NCI-H345 treated with DMSO at 0.1 percent for 48 hours (cell line): ENCODE measurements at regions not wholly inside any gene's neighbourhood (a gene's known extent, or its start where the extent isn't known, plus 50 kb on each side); places are given as distances from the start of the nearest gene placed in this dataset.

Experiments
- DNase-seq: peaks from one replicate; lab custom pipeline; 2025; ENCODE audit not compliant: unreplicated experiment; lab: John Stamatoyannopoulos, UW

DNA sequence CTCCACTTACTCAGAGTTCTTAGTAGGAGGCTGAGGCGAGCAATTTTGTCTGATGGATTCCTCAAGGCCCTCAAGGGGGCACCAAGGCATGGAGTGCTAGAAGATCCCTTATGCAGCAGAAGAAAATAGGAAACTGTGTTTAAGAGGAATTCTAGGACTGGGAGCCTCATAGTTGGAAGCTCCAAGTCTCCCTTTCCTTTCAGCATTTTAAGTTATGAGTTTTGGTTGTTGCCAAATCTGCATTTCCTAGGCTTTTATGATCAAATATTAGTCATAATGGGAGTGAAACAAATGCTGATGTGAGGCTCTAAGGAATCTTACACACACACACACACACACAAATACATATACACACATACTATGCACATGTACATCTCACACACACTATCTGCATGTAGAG is 714.0 kb downstream of the UTRN start:
- no peak for DNase-seq

DNA sequence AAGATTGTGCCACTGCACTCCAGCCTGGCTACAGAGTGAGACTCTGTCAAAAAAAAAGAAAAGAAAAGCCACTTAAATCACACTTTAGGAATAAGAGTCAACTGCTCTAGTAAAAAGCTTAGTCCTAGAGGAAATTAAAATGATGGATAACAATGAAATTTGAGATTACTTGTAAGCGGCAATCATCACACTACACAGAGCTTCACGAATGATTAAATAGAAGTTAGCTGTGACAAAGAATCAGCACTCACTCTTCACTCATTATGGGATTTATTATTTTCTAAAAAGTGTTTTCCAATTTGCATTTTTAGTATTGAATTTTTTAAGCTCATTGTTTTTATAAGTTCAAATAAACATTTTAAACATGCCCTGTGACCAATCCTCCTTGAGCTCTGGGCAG is 718.0 kb downstream of the UTRN start:
- DNase-seq, result no peak

GRCh38 chr6:145006914-145007313 is 721.8 kb downstream of the UTRN start:
- DNase-seq, result no peak

DNA sequence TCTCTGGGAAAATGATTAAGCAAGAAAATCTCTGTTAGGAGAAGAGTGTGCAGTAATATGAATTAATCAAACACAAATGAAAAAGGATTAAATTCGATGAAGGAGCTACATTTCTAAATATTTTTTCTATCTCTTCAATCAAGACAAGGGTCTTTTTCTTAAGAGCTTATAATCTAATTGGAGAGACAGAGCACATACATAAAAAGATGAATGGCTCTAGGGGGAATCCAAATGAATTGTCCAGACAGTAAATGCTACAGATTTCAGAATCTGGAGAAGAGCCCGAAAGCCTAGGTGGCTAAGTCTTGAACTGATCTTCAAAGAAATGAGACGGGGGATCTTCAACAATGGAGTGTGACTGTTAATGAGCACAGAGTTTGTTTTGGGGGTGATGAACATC is 723.6 kb downstream of the UTRN start:
- DNase-seq, result no peak

DNA sequence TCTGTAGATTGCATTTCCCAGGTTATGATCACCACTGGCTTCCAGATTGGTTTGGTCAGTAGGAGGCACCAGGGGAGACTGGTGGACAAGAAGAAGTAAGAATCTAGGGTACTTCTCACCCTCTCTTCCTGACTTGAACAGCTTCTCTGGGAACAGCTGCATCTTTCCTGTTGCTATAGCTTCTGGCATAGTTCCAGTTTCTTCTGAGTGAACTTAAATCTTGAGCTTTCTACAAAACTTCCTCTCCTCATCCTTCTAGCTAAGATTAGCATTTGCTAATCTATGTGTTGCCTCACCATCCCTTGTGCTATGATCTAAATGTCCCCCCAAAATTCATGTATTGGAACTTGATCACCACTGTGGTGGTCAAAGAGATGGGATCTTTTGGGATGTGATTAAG is 724.6 kb downstream of the UTRN start:
- no peak for DNase-seq

- no peak for DNase-seq
Measured at GRCh38 chr6:145012039-145012662, 723.2 kb downstream of the EPM2A start.

- DNase-seq, result no peak
Measured at GRCh38 chr6:145015739-145016558, 719.4 kb downstream of the EPM2A start.

DNA sequence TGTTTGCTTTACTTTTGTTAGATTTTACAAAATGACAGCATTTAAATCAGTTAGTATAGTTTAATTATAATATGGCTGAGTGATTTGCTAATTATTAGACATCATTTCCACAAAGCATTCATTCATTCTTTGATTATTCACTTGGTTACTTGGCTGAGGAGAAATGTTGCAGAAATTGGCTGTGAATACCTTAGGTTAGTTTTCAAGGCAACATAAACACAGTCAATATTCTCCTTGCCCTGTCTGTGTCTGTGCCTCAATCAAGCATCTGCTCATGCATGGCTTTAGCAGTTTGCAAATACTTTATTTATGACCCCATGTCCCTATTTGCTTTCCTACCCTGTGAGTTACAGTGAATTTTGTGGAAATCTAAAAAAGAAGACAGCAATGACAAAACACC is 718.3 kb downstream of the EPM2A start:
- DNase-seq, result no peak

GRCh38 chr6:145017516-145017915 is 717.8 kb downstream of the EPM2A start:
- DNase-seq, result no peak

DNA sequence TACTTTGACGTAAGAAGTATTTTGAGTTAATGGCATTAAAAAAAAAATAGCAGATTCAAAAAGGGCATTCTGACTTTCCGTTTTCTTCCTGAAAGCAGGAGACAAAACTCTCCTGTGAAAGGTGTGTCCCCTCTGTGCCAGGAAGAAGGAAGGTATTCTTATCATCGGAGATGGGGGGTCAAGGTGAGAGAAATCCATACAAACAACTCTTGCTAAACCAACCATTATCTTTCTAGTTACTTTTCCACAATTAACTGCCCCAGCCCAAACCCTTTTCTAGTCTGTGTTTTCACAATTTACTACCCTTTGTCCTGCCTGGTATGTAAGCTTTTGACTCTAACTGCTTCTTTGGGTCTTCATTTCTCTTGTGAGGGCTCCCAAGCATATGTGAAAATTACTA is 717.3 kb downstream of the EPM2A start:
- no peak for DNase-seq

DNA sequence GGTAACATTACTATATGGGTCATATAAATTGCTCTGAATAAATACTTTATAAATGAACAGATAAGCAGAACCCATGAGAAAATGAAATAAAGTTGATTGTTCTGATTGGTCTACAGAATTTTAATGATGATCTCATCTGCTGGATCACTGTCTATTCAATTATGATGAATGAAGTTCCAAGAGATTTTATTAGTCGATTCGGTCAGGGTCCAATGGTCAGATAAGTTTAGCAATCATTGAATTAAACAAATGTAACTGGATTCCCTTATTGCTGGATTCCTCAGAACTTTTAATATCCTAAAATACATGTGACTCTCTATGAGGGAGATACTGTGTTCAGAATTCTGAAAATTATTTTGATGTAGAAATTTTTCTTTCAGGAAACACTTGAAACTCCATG is 715.2 kb downstream of the EPM2A start:
- DNase-seq, result no peak

DNA sequence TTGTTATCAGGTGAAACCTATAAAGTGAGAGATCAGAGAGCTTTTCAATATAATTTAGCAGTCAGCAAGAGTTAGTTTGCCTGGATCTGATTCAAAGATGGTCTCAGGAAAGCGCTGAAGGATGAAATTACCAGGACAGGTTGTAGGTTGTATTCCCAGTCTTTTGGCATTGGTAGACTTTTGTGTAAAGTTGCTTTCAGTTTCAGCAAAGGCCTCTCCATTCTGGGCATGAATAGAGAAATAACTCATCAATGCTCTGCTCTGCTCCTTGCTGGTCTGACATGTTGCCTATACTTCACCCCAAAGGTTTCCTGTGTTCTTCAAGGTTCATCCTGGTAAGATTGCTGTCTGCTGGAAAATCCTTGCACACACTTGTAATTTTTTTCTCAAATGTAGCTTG is 714.8 kb downstream of the EPM2A start:
- DNase-seq, result no peak

- DNase-seq, result no peak
Measured at GRCh38 chr6:145022199-145022796, 713.0 kb downstream of the EPM2A start.

DNA sequence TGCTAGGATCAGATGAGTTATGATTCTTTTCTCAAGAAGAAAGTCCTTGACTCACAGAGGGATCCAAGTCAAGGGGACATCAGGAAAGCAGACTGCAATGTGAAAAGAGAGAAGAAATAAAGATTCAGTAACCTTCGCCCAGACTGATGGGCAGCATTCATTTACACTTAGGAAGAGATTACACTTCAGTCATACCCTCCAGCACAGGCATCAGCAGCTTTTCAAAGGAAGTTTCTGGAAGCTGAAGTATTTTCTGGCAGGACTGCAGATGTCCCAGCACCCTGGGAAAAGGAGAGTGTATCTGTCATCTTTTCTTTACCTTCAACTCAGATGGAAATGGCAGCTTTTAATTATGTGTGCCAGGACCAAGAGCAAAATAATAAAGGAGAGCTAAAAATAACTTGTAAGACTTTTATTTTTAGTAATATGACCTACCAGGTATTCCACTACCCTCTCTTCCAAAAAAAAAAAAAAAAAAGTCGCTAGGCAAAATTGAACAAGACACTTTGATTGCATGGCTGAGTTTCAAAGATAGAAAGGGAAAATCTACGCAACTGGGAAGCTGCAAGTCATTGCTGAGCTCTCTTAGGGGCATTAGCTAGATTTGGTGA is 712.1 kb downstream of the EPM2A start:
- no peak for DNase-seq

DNA sequence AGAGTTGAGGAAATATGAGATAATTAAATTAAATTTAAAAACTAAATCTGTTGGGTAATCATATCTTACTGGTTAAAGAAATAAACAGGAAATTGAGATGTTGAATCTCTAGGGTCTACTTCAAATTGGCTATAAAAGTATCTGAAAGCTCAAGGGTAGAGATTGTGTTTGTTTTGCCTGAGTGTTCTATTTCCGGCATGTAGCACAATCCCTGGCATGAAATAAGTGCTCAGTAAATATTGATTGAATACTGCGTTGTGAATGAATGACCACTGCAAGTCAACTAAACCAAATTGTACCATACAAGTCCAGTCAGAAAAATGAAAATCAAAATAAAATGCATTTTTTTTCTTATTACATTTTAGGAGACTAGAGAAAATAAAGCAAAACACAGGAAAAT is 709.8 kb downstream of the EPM2A start:
- peak; percentile 29 for DNase-seq

DNA sequence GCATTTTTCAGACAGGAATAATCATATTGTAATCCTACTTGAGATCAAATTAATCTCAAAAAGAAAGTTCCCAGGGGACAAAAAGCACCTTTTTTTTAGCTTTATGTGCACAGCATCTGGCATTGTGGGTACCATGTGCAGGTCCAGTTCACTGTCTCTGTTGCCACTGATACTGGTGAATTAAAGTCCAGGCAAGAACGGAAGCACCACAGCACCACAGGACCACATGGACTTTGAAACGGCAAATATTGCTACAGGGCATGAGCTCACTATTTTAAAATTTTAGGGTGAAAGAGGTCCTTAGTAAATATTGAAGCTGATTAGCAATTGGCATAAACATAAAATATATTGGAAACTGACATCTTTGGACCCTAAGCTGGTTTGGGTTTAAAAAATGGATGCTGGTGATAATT is 709.0 kb downstream of the EPM2A start:
- no peak for DNase-seq

DNA sequence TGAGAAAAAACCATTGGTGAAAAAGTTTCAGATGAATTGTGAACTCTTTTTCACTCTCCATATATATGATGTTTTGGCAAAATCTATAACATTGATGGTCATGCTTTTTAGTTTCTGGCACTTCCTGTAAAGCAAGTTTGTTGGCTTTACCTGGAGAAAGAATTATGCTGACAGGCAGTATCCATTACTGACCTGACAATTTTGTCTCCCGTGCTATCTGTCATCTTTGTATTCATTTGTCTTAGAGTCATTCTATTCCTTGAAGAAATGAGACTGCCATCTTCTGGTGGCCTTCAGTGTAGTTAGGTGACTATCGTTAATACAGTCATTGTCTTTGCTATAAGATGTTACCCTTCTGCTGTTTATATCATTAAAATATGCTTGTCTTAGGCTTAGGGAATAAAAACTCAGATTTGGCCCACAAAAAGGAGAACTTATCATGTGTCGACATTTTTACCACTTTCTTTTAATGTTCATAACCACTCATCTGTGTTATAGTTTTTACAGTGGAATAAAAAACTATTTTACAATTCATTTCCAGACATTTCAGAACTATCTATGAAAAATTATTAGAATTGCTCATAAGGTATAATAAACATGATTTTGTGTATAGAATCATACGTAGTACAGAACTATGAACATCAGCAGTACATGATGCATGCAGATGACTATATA is 707.0 kb downstream of the EPM2A start:
- no peak for DNase-seq

DNA sequence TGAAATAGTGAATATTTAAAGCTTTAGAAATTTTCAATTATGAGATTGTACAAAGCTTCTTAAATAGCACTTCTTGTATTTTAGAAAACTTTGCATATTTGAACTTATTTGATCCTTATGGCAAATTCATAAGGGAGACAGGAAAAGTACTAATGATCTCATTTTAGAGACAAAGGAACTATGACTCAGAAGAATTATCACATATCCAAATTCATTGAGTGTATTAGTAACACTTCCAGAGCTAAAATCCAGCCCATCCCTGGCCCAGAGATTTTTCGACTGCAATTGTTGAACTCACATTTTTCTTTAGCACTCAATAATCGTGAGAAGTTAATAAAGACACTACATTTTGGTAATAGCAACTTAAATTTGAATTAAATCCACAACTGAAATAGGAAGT is 704.3 kb downstream of the EPM2A start:
- DNase-seq, result no peak

GRCh38 chr6:145031962-145032361 is 703.4 kb downstream of the EPM2A start:
- no peak for DNase-seq

GRCh38 chr6:145032562-145033145 is 702.7 kb downstream of the EPM2A start:
- DNase-seq, result no peak

DNA sequence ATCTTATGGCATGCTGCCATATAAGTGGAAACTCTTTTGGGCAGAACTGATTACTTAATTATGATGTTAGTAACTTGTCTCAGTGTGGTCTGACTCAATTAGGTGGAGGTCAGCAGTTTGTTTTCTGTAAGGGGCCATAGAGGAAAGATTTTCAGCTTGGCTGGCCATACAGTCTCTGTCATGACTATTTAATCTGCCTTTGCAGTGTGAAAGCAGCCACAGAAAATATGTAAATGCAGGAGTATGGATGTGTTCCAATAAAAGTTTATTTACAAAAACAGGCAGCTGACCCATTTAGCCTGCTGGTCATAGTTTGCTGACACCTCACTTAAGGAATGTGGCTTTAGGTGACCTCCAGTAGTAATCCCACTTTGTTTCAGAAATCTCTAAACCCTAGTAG is 700.7 kb downstream of the EPM2A start:
- DNase-seq, result no peak
